ENCODE measurements at regions not wholly inside any gene's neighbourhood (a gene's known extent, or its start where the extent isn't known, plus 50 kb on each side); places are given as distances from the start of the nearest gene placed in this dataset.

GRCh38 chr4:133095591-133095990 is 53.5 kb upstream of the PCDH10 start:
- Histone ChIP-seq H3K4me2 (ENCODE audit: low read length) (no peak overlapping the region), H3K27me3 (ENCODE audit: low read depth, low read length) (no peaks in the 10 kb centered on the region), H3K4me3 (ENCODE audit: low read length) (no peak overlapping the region), H3K36me3 (replicated peaks; ENCODE audit: low read depth, low read length) (no peaks in the 10 kb centered on the region), H3K4me1 (ENCODE audit: low read length) (no peaks in the 10 kb centered on the region), H2AFZ (ENCODE audit: low read depth, low read length) (no peak overlapping the region), H3K27ac (ENCODE audit: low read length) (no peak overlapping the region), H3K9me3 (ENCODE audit: insufficient read depth, low read length) (no peaks in the 10 kb centered on the region), H3K79me2 (ENCODE audit: low read length) (no peaks in the 10 kb centered on the region), H4K20me1 (ENCODE audit: insufficient read depth, low read length) (no peaks in the 10 kb centered on the region), H3K9ac (ENCODE audit: low read length) (no peak overlapping the region)
- TF ChIP-seq EZH2phosphoT487 (IDR thresholded peaks at IDR 0.05; ENCODE audit: low read depth) (no peak), CTCF (IDR thresholded peaks at IDR 0.05; ENCODE audit: low read depth, low read length) (no peak)

- Histone ChIP-seq H3K36me3 (replicated peaks; ENCODE audit: low read depth, low read length) (no peaks in the 10 kb centered on the region), H3K9me3 (ENCODE audit: insufficient read depth, low read length) (no peaks in the 10 kb centered on the region), H3K79me2 (ENCODE audit: low read length) (no peaks in the 10 kb centered on the region), H3K4me2 (ENCODE audit: low read length) (no peak overlapping the region), H3K27ac (ENCODE audit: low read length) (no peak overlapping the region), H3K9ac (ENCODE audit: low read length) (no peak overlapping the region), H4K20me1 (ENCODE audit: insufficient read depth, low read length) (no peaks in the 10 kb centered on the region), H3K4me1 (ENCODE audit: low read length) (no peaks in the 10 kb centered on the region), H2AFZ (ENCODE audit: low read depth, low read length) (no peak overlapping the region), H3K4me3 (ENCODE audit: low read length) (no peak overlapping the region), H3K27me3 (ENCODE audit: low read depth, low read length) (no peaks in the 10 kb centered on the region)
- TF ChIP-seq EZH2phosphoT487 (IDR thresholded peaks at IDR 0.05; ENCODE audit: low read depth): no peak
- TF ChIP-seq CTCF (IDR thresholded peaks at IDR 0.05; ENCODE audit: low read depth, low read length): no peak
Observed at GRCh38 chr4:133096972-133097371, 52.1 kb upstream of the PCDH10 start.

All from OCI-LY3 (cell line).